Right cardiac atrium (tissue), 5 donors: ENCODE measurements at regions not wholly inside any gene's neighbourhood (a gene's known extent, or its start where the extent isn't known, plus 50 kb on each side); places are given as distances from the start of the nearest gene placed in this dataset.

ENCODE experiments used
- ATAC-seq, 2 donors: fragments of 200-7000 bp; cut with Tn5 transposase; one replicate each; pipeline versions ENCODE4 v1.8.0 to v1.9.1; 2020; ENCODE audit warnings: moderate library complexity in 2 of 2, mild to moderate bottlenecking in 1 of 2
- DNase-seq, 3 donors: peaks; one replicate each; pipeline ENCODE4 v3.0.0-alpha.2; 2020
- H3K27ac ChIP-seq: one replicate; pipeline ENCODE4 v1.5.1; 2013; ENCODE audit warnings: mild to moderate bottlenecking, low read length, control low read depth, moderate library complexity
- H3K27me3 ChIP-seq: one replicate; pipeline ENCODE4 v1.6.1; 2013; ENCODE audit not compliant: control insufficient read depth, insufficient read depth
- H3K4me1 ChIP-seq: one replicate; pipeline ENCODE4 v1.6.1; 2013; ENCODE audit warnings: low read length; ENCODE audit not compliant: control insufficient read depth, insufficient read depth
- H3K4me3 ChIP-seq: one replicate; pipeline ENCODE4 v1.5.1; 2013; ENCODE audit warnings: low read length, control low read depth
- H3K9me3 ChIP-seq: one replicate; pipeline ENCODE4 v1.6.1; 2013; ENCODE audit warnings: low read length; ENCODE audit not compliant: control insufficient read depth
- WGBS: extraction: QIAGEN DNeasy Blood & Tissue Kit; methylation state at CpG from one replicate; pipeline ENCODE4 v1.1.7; 2013; 5-methylcytosine and 5-hydroxymethylcytosine counted together
- intact Hi-C, 4 donors: fragments of 100-400 bp; cut with DNase I; formaldehyde crosslinking; loops; one replicate each; pipeline versions ENCODE4 v1.11.0 to v1.14.0; 2022 to 2023
- donor health status: healthy with polysubstance abuse.
- donor health status: DM: no; HTN: yes; CAD: no.
- donor health status: DM: no; HTN: no; CAD: no.
- donor health status: DM: no; HTN: yes; CAD: no; lungs with severe emphysema.
- donor health status: DM: yes; HTN: yes; CAD: no.

DNA sequence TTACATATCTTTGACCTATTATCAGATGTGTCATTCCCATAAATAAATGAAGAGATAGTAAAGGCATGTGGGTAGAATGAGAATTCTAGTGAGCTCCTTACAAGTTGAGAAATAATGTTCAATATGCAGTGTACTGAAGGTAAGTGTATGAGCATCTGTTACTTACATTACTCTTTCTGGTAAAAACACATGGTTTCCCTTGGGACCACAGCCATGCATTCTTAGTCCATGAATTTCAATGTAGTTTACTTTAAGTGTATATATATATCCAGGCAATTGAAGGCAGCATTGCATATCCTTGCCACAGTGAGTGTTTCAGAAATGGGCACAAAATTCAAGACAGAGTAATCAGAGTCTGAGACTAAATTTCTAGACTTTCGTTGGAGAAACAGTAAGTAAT lies 277.2 kb downstream of the CXXC4 start:
- intact Hi-C loops, result no loop called here
- ATAC-seq (no peak), DNase-seq (no peak)
- Histone ChIP-seq H3K27me3 (no peaks in the 10 kb centered on the region), H3K4me1 (no peaks in the 10 kb centered on the region), H3K9me3 (no peaks in the 10 kb centered on the region), H3K4me3 (no peak overlapping the region), H3K27ac (no peak overlapping the region)
- WGBS, result 51% methylated on average over 1 of the region's 1 CpG

DNA sequence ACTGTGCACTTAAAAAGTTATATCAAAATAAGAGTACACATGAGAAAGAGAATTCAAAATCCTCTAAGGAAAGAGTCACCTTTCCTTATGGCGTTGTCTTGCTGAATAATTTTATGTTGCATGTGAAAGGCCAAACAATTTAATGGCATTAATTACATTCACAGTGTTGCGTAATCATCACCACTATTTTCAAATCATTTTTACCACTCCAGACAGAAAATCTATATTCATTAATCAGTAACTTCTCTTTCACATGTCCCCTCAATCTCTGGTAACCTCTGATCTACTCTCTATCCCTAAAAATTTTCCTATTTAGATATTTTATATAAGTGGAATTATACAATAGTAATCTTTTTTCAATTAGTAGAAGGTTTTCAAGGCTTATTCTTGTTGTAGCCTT lies 283.0 kb downstream of the CXXC4 start:
- DNase-seq, result no peak
- WGBS, result 93% methylated on average over 2 of the region's 2 CpGs
- intact Hi-C loops, result no loop called here
- H3K27ac ChIP-seq, result no peak overlapping the region
- H3K9me3 ChIP-seq, result no peaks in the 10 kb centered on the region
- no peaks in the 10 kb centered on the region for H3K4me1 ChIP-seq
- ATAC-seq, result no peak
- no peak overlapping the region for H3K4me3 ChIP-seq
- H3K27me3 ChIP-seq, result no peaks in the 10 kb centered on the region

DNA sequence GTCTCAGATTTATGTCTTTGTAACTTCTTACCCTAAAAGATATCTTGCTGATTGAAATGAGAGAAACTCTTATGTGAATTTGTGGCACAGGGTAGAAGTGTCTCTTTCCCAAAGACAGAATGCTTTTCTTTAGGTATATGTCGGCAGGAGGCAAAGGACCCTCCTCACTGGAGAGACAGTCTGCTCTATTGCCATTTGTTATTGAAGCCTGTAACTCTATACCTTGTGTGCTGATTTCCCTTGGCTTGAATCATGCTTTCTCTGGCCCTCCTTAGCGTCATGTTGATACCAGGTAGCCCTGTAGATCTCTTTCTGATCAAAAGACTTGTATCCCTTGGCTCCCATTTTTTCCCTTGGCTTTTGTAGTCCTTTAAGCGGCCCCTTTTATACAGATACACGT lies 284.3 kb downstream of the CXXC4 start:
- DNase-seq, result no peak
- no peak overlapping the region for H3K4me3 ChIP-seq
- H3K4me1 ChIP-seq, result no peaks in the 10 kb centered on the region
- WGBS, result 74% methylated on average over 4 of the region's 4 CpGs
- H3K9me3 ChIP-seq, result no peaks in the 10 kb centered on the region
- no peaks in the 10 kb centered on the region for H3K27me3 ChIP-seq
- no peak for ATAC-seq
- intact Hi-C loops, result no loop called here
- H3K27ac ChIP-seq, result no peak overlapping the region

DNA sequence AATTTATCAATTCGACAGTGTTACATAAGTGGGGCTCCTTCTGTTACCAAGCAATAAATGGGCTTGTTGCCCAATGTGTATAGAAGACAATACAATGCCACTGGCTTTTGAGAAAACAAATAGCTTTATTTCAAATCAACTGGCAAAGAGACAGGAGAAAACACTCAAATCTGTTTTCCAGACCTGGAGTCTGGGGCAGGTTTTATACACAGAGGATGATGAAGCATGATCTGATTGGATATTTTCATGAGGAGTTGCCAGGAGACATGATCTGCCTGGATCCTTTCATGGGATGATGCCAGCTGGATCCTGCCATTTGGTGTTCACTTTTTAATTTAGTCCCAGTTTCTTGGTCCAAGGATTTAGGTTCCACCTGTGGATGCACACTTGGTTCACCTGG lies 287.9 kb downstream of the CXXC4 start:
- DNase-seq, result no peak
- H3K4me1 ChIP-seq, result no peaks in the 10 kb centered on the region
- no peak for ATAC-seq
- no peaks in the 10 kb centered on the region for H3K27me3 ChIP-seq
- intact Hi-C loops, result no loop called here
- no peaks in the 10 kb centered on the region for H3K9me3 ChIP-seq
- WGBS, result 36% methylated on average over 1 of the region's 1 CpG
- no peak overlapping the region for H3K4me3 ChIP-seq
- H3K27ac ChIP-seq, result no peak overlapping the region

DNA sequence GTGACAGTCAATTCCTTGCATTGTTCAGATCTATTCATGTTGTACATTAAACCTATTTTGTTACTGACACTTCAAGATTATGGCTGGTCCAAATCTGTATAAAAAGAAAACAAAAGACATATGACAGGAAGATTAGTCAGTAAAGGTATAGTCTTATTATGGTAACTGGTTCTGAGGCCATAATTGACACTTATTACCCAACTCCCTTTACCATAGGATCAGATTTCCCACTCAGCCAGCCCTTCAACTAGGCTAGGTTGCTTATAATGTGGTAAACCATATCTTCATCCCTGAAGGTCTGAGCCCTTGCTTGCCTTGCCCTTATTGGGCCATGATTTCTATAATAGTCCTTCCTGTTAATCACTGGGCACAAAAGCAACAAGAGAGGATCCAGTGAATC lies 289.6 kb downstream of the CXXC4 start:
- no peak for ATAC-seq
- H3K4me3 ChIP-seq, result no peak overlapping the region
- no peaks in the 10 kb centered on the region for H3K4me1 ChIP-seq
- H3K27ac ChIP-seq, result no peak overlapping the region
- H3K9me3 ChIP-seq, result no peaks in the 10 kb centered on the region
- intact Hi-C loops, result no loop called here
- H3K27me3 ChIP-seq, result no peaks in the 10 kb centered on the region
- DNase-seq, result no peak

DNA sequence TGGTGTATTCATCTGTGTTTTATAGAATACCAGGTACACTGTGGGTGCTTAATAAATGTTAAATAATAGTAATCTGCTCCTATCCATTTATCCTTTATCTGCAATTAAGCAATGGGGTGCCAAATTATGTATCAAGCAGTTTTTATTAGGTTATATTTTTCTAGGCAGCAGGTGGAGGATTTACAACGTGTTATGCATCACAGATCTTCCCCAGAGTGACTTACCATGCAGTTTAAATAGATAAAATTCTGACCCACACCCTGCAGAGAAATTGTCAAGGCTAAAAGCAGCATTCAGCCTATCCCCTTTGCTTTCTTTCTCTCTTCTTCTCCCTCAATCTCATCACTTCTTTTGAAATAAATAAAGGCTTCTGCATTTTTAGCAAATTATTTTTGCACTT lies 306.4 kb downstream of the CXXC4 start:
- Histone ChIP-seq H3K27me3 (no peaks in the 10 kb centered on the region), H3K27ac (no peak overlapping the region), H3K4me3 (no peak overlapping the region), H3K4me1 (no peaks in the 10 kb centered on the region), H3K9me3 (no peaks in the 10 kb centered on the region)
- DNase-seq (no peak), ATAC-seq (no peak)
- intact Hi-C loops, result no loop called here
- 6% methylated on average over 1 of the region's 1 CpG for WGBS

DNA sequence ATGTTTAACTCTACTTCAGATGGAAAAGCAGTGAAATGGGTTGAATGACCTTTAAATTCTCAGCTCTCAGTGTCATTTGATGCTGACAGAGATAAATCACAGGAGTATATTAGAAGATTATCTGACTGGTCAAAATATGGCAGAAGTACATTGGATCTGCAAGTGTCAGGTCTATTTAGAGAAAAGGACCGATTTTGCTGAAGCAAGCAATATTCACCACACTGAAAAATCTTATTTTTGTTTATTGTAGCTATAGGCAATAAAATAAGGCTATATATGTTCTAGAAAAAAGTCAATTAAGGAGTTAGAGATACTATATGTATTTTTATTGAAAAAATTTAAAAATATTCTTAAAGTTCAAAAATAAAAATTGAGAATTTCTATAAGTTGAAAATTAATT lies 325.3 kb downstream of the CXXC4 start:
- no peak for DNase-seq
- H3K4me3 ChIP-seq, result no peak overlapping the region
- H3K4me1 ChIP-seq, result no peaks in the 10 kb centered on the region
- H3K27me3 ChIP-seq, result no peaks in the 10 kb centered on the region
- WGBS, result 81% methylated on average over 1 of the region's 1 CpG
- no peak for ATAC-seq
- no peak overlapping the region for H3K27ac ChIP-seq
- intact Hi-C loops, result no loop called here
- no peaks in the 10 kb centered on the region for H3K9me3 ChIP-seq

DNA sequence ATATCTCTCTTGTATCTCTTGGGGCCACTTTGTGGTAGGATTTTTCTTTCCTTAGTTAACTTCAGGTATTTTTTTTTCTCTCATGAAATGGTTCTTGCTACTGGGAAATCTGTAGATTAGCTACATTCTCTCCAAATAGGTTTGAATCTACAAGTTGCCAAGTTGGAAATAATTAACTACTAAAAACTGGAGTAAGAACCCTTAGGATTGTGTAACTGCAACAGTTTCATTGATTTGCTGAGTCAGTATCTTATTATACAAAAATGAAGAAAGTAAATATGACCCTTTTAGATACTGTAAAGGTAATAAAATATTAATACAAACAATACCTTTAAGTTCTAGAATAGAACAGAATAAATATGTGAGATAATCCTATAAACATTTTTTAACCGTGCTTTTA lies 327.9 kb downstream of the CXXC4 start:
- Histone ChIP-seq H3K9me3 (no peaks in the 10 kb centered on the region), H3K27me3 (no peaks in the 10 kb centered on the region), H3K4me1 (no peaks in the 10 kb centered on the region), H3K27ac (no peak overlapping the region), H3K4me3 (no peak overlapping the region)
- 75% methylated on average over 1 of the region's 1 CpG for WGBS
- ATAC-seq (no peak), DNase-seq (no peak)
- intact Hi-C loops, result no loop called here

DNA sequence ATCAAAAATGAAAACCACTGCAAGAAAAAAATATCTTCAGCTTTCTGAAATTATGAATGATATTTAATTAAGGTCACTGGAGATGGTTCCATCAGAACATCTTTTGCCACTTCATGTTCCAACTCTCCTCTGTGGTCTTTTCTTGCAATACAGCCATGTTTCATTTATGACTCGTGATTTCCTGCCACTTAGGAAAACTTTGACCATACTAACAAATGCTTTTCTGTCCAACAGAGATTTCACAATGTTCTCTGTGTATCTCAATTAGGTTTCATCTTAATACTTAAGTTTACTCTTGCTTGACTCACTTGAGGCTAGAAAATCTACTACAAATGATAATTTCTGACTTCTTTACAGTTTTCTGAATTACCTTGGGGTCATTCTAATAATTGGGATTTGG lies 330.9 kb downstream of the CXXC4 start:
- DNase-seq (no peak), ATAC-seq (no peak)
- intact Hi-C loops, result no loop called here
- WGBS, result 31% methylated on average over 1 of the region's 1 CpG
- H3K9me3 ChIP-seq, result no peaks in the 10 kb centered on the region
- H3K4me1 ChIP-seq, result no peaks in the 10 kb centered on the region
- no peak overlapping the region for H3K4me3 ChIP-seq
- no peaks in the 10 kb centered on the region for H3K27me3 ChIP-seq
- no peak overlapping the region for H3K27ac ChIP-seq

DNA sequence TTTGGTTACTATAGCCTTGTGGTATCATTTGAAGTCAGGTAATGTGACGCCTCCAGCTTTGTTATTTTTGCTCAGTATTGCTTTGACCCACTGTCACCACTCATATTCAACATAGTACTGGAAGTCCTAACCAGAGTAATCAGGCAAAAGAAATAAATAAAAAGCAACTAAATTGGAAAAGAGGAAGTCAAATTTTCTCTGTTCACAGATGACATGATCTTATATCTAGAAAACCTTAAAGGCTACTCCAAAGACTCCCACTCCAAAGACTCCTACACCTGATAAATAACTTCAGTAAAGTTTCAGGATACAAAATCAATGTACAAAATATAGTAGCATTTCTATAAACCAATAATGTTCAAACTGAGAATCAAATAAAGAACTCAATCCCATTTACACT lies 348.6 kb downstream of the CXXC4 start:
- 78% methylated on average over 1 of the region's 1 CpG for WGBS
- no peak overlapping the region for H3K4me3 ChIP-seq

DNA sequence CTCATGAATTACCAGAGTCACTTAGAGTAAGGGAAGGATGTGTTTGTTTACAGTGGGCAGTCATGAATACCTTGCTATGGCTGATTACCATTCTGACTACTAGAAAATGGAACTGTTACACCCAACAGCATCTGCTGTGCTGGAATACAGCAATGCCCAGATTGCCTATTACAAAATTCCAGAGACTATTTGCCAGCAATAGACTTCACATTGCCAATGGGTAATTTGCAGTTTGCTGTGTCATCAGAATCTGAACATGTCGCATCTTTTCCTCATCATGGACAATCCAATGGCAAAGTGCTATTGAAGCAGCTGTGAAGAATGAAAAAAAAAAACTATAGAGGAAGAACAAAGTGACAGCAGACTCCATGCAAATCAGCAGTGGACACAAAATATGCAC lies 356.6 kb downstream of the CXXC4 start:
- 91% methylated on average over 1 of the region's 1 CpG for WGBS
- ATAC-seq (no peak), DNase-seq (no peak)
- H3K27ac ChIP-seq, result no peak overlapping the region
- no peaks in the 10 kb centered on the region for H3K9me3 ChIP-seq
- H3K27me3 ChIP-seq, result no peaks in the 10 kb centered on the region
- no peak overlapping the region for H3K4me3 ChIP-seq
- intact Hi-C loops, result no loop called here
- no peaks in the 10 kb centered on the region for H3K4me1 ChIP-seq

More for the DNA sequence above, 348.6 kb downstream of the CXXC4 start:
- intact Hi-C loops, result no loop called here
- no peaks in the 10 kb centered on the region for H3K27me3 ChIP-seq
- H3K4me1 ChIP-seq, result no peaks in the 10 kb centered on the region
- no peak overlapping the region for H3K27ac ChIP-seq
- ATAC-seq (no peak), DNase-seq (no peak)
- no peaks in the 10 kb centered on the region for H3K9me3 ChIP-seq

DNA sequence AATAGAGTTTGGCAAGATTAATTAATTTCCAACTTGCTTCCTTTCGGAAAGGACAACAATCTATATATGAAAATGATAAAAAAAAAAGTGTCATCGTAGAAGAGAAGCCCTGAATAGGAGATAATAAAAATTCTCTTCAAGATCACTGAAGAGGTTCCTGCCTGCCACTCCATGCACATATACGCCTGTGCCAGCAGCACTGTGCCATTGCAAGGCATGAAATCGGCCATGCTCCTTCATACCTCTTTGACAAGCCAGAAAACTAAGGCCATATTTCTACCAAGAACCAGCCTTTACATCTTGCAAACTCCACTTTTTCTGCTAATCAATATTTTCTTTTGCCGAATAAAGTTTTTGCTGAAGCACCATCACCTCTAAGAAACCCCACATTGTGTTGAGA lies 365.5 kb downstream of the CXXC4 start:
- H3K27me3 ChIP-seq, result no peaks in the 10 kb centered on the region
- ATAC-seq (no peak), DNase-seq (no peak)
- intact Hi-C loops, result no loop called here
- 68% methylated on average over 5 of the region's 5 CpGs for WGBS
- H3K27ac ChIP-seq, result no peak overlapping the region
- H3K4me3 ChIP-seq, result no peak overlapping the region
- no peaks in the 10 kb centered on the region for H3K4me1 ChIP-seq
- no peaks in the 10 kb centered on the region for H3K9me3 ChIP-seq
